Cardiac fibroblast (primary cell): ENCODE measurements at regions not wholly inside any gene's neighbourhood (a gene's known extent, or its start where the extent isn't known, plus 50 kb on each side); places are given as distances from the start of the nearest gene placed in this dataset.
"Not testable (repeated sequence)": the region's sequence is repeated elsewhere in the genome, so short reads cannot be mapped to it uniquely, and the experiment has no call there.

ENCODE experiments used
- DNase-seq, 2 donors: peaks; one replicate each; pipeline versions ENCODE4 v3.0.0 to v3.0.0-alpha.2; 2010; ENCODE audit warnings: low read depth in 2 of 2
- H3K4me3 ChIP-seq, 2 donors: replicated peaks in 1 of 2; 1 replicate in 1 of 2; 2 replicates in 1 of 2; pipeline ENCODE4 v1.5.1; 2011; ENCODE audit warnings: low read depth in 2 of 2, low read length in 2 of 2, mild to moderate bottlenecking in 2 of 2, moderate library complexity in 1 of 2
- CTCF ChIP-seq: IDR thresholded peaks from one replicate; pipeline ENCODE4 v1.5.1; 2011; ENCODE audit warnings: low read depth, mild to moderate bottlenecking, low read length, inconsistent platforms

- no peak overlapping the region for H3K4me3 ChIP-seq
- DNase-seq = peak in 1 of 2 donors; percentile 1
- no peak for TF ChIP-seq CTCF
Measured at GRCh38 chr13:90591927-90592268, 755.6 kb upstream of the MIR17HG start.

GRCh38 chr13:90592943-90593342 lies 754.5 kb upstream of the MIR17HG start:
- no peak for DNase-seq
- no peak overlapping the region for H3K4me3 ChIP-seq
- TF ChIP-seq CTCF = no peak

- no peak overlapping the region for H3K4me3 ChIP-seq
- peak; percentile 51 to 83 for DNase-seq
- no peak for TF ChIP-seq CTCF
Measured at GRCh38 chr13:90594681-90595080, 752.8 kb upstream of the MIR17HG start.

GRCh38 chr13:90605664-90606063 lies 741.8 kb upstream of the MIR17HG start:
- no peak for TF ChIP-seq CTCF

DNA sequence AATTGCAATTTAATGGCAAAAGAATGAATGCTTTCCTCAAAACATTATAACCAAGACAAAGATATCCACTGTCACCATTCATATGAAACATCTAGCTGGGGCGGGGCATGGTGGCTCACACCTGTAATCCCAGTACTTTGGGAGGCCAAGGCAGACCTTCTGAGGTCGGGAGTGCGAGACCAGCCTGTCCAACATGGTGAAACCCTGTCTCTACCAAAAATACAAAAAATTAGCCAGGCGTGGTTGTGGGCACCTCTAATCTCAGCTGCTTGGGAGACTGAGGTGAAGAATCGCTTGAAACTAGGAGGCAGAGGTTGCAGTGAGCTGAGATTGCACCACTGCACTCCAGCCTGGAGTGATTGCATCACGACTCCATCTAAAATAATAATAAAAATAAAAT lies 740.6 kb upstream of the MIR17HG start:
- not testable (repeated sequence) for DNase-seq, H3K4me3 ChIP-seq

More at GRCh38 chr13:90605664-90606063, 741.8 kb upstream of the MIR17HG start:
- no peak for DNase-seq
- H3K4me3 ChIP-seq = no peak overlapping the region

DNA sequence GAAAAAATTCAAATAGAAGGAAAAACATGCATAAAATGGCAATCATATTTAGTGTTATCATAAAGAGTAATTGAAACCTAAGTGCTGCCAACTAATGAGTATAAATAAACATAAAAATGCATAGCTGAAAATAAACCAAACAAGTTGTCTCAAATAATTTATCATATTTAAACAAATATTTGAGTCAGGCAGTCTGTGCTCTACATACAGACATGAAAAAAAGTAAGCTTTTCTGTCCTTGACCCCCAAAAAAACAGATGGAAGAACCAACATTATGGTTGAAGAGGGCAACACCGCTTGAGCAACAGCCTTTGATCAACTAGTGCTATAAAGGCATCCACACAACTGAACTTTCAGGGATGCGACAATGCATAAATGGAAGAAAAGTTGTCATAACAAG lies 735.1 kb upstream of the MIR17HG start:
- TF ChIP-seq CTCF = no peak
- no peak overlapping the region for H3K4me3 ChIP-seq
- no peak for DNase-seq

DNA sequence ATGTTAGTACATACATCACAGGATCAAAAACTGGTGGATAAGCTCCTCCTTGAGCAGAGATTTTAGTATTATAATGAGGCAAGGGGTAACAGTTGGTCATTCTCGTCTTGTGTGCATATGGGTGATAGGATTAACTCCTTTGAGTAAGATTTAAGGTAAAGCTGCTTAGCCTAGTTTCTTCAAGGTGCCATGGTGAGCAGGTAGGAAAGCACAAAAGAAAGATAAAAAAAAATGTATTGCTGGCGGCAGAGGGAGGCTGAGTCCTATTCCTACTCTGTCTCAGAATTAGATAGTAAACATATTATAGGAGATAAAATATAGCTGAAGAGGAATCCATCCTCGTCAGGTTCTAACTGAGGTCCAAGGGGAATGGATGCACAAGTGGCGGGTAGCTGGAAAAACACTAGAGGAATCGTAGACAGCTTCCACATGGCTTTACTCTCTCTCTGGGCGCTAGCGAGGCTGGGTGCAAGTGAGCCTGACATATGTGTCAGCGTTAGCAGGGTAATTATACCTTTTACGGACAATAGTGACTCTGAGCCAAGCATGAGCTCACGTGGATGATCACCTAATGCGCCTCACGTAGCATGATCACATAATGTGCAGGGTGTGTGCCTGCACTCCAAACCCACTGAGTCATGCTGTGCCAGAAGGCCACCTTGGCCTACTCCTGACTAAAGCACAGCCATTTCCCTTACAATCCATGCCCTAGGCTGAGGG lies 734.3 kb upstream of the MIR17HG start:
- no peak for TF ChIP-seq CTCF
- no peak overlapping the region for H3K4me3 ChIP-seq
- no peak for DNase-seq
